ENCODE measurements at regions not wholly inside any gene's neighbourhood (a gene's known extent, or its start where the extent isn't known, plus 50 kb on each side); places are given as distances from the start of the nearest gene placed in this dataset.
"Not testable (repeated sequence)": the region's sequence is repeated elsewhere in the genome, so short reads cannot be mapped to it uniquely, and the experiment has no call there.

DNA sequence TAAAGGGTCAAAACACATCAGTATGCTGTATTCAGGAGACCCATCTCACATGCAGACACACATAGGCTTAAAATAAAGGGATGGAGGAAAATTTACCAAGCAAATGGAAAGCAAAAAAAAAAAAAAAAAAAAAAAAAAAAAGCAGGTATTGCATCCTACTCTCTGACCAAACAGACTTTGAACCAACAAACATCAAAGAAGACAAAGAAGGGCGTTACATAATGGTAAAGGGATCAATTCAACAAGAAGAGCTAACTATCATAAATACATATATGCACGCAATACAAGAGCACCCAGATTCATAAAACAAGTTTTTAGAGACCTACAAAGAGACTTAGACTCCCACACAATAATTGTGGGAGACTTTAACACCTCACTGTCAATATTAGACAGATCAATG lies 253.7 kb upstream of the ACO1 start:
- TF ChIP-seq, protein P1, sequence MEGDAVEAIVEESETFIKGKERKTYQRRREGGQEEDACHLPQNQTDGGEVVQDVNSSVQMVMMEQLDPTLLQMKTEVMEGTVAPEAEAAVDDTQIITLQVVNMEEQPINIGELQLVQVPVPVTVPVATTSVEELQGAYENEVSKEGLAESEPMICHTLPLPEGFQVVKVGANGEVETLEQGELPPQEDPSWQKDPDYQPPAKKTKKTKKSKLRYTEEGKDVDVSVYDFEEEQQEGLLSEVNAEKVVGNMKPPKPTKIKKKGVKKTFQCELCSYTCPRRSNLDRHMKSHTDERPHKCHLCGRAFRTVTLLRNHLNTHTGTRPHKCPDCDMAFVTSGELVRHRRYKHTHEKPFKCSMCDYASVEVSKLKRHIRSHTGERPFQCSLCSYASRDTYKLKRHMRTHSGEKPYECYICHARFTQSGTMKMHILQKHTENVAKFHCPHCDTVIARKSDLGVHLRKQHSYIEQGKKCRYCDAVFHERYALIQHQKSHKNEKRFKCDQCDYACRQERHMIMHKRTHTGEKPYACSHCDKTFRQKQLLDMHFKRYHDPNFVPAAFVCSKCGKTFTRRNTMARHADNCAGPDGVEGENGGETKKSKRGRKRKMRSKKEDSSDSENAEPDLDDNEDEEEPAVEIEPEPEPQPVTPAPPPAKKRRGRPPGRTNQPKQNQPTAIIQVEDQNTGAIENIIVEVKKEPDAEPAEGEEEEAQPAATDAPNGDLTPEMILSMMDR (IDR thresholded peaks at IDR 0.05 in 2 of 3, conservative IDR thresholded peaks at IDR 0.05 in 1 of 3; ENCODE audit: borderline replicate concordance in 1 of 3, insufficient read depth in 1 of 3, low read depth in 2 of 3, low read length in 2 of 3), result not testable (repeated sequence)
- TF ChIP-seq SIN3A (IDR thresholded peaks at IDR 0.05; ENCODE audit: low read depth); POLR2A (IDR thresholded peaks at IDR 0.05; ENCODE audit: borderline replicate concordance, extremely low read depth, insufficient read depth, insufficient read length); FOSL1 (IDR thresholded peaks at IDR 0.05; ENCODE audit: low read depth); POLR2AphosphoS5 (IDR thresholded peaks at IDR 0.05; ENCODE audit: low read depth, low read length): not testable (repeated sequence)
